ENCODE measurements at regions not wholly inside any gene's neighbourhood (a gene's known extent, or its start where the extent isn't known, plus 50 kb on each side); places are given as distances from the start of the nearest gene placed in this dataset.

- TF ChIP-seq CTCF (IDR thresholded peaks at IDR 0.05) = no peak
- no peak for TF ChIP-seq POLR2A (IDR thresholded peaks at IDR 0.05)
- TF ChIP-seq EP300 (IDR thresholded peaks at IDR 0.05) = no peak
Measured at GRCh38 chr18:73900106-73900835, 247.4 kb downstream of the FBXO15 start.
